HG02981 (cell line): ENCODE measurements at regions not wholly inside any gene's neighbourhood (a gene's known extent, or its start where the extent isn't known, plus 50 kb on each side); places are given as distances from the start of the nearest gene placed in this dataset.
"Not testable (repeated sequence)": the region's sequence is repeated elsewhere in the genome, so short reads cannot be mapped to it uniquely, and the experiment has no call there.

Experiments
- ATAC-seq: cut with Tn5 transposase; IDR thresholded peaks from one replicate; pipeline ENCODE4 v1.9.1; 2021; ENCODE audit warnings: mild to moderate bottlenecking, moderate library complexity; ENCODE audit not compliant: unreplicated experiment

GRCh38 chr1:213751064-213751397 is 236.7 kb upstream of the PROX1 start:
- no peak for ATAC-seq

- no peak for ATAC-seq
Measured at GRCh38 chr1:213759359-213760181, 228.2 kb upstream of the PROX1 start.

GRCh38 chr1:213761845-213762407 is 225.8 kb upstream of the PROX1 start:
- no peak for ATAC-seq

- ATAC-seq, result no peak
Measured at GRCh38 chr1:213767683-213768082, 220.1 kb upstream of the PROX1 start.

DNA sequence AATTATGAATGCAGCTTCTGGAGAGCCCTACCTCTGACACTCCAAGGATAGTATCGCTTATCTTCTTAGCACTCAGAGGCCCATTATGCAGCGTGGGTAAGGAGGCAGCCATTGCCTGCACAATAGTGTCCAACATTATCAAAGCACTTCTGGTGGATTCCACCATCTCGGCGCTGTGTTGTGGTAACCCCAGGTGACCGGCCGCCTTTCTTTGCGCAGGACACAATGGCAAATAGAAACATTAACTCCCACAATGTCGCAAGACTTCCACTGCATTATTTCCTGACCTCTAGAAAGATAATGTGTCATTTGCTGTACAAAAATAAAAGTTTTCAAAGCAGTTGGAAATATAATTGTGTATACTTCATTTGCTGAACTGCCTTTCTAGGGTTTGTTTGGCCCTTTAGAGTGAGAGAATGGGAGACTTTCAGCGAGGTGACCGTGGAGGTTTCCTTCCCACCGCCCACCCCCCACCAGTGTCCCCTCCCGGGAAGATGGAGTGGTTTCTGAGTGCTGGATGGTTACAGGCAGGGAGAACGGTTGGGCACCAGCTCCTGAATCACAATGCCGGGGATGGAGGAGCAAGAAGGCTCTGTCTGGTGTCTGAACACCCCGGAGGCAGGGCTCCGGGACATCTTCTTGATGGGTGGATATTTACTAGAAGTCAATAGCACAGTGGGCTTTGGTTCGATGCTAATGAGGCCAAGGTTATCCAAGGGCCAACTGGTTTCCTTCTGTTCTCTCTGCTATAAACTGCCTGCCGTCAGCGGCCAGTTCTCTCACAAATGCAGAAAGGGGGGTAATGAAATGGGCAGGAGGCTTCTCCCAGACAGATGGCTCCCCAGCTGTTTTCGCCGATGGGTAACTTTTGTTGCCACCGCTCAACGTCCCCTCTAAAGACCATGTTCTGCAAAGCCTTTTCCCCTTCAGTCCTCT is 215.4 kb upstream of the PROX1 start:
- ATAC-seq, result no peak

DNA sequence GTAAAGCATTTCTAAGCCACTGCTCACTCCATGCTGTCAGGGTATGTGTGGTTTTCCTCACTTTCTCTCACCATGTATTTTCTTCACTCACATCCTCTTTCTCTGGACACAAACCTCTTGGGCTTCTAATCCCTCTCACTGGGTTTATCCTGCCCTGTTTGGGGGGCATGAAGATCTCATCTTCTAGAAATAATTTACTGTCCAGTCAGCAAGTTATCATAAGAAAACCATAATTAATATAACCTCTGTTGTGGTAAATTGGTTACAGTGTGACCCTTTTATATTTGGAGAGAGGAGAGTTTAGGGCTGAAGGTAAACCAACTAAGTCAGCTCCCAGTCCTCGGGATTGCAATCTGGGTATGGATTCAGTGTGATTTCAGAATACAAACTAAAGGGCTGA is 213.8 kb upstream of the PROX1 start:
- ATAC-seq, result no peak

- no peak for ATAC-seq
Measured at GRCh38 chr1:213776969-213777368, 210.8 kb upstream of the PROX1 start.

- ATAC-seq, result no peak
Measured at GRCh38 chr1:213779228-213779627, 208.5 kb upstream of the PROX1 start.

DNA sequence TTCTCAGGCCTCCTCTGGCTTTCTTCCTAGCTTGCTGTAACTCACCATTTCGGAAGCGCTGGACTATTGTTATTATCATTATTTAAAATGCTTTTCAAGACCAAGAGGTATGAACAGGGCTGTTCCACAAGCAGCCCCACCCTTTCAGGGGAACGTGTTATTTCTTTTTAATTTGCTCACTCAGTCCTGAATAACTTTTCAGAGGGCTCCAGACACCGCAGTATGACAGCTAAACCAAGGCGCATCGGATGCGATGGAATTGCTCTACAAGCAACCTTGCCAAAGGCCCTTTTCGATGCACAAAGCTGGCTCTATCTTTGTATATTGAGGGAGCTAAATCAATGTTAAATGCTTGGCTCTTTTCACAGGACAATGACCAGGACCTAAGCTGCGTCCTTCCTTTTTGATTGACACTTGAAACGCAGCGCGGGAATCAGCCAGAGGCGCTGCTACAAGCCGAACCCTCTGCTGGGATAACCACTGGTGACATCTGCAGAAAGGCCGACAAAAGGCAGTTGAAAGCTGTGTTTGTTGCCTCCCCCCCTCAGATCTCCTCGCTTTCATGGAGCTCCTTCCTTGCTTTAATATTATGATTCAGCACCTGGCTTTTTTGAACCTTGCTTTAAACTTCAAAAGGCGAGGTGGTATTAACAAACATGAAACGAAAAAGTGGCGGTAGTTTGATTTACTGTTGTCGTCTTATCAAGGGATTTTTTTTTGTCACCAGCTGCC is 204.7 kb upstream of the PROX1 start:
- no peak for ATAC-seq

DNA sequence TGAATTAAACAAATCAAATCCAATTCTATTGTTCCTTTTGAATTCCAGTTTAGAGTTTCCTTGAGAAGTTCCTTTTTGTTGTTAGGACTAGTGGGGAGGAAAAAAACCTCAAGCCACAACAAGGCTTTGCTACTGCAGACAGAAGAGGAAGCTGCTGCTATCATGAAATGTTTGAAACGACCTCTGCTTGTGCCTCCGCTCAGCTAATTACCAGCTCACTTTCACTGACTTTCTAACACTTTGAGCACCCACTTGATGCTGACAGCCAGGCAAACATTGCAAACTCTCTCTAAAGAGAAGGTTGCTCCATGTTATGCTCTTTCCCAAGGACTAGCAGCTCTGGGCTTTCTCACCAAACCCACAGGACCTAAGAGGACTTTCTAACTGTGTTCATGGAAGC is 203.9 kb upstream of the PROX1 start:
- ATAC-seq, result no peak

GRCh38 chr1:213786683-213787082 is 201.1 kb upstream of the PROX1 start:
- no peak for ATAC-seq

- ATAC-seq, result no peak
Measured at GRCh38 chr1:213790565-213790964, 197.2 kb upstream of the PROX1 start.

DNA sequence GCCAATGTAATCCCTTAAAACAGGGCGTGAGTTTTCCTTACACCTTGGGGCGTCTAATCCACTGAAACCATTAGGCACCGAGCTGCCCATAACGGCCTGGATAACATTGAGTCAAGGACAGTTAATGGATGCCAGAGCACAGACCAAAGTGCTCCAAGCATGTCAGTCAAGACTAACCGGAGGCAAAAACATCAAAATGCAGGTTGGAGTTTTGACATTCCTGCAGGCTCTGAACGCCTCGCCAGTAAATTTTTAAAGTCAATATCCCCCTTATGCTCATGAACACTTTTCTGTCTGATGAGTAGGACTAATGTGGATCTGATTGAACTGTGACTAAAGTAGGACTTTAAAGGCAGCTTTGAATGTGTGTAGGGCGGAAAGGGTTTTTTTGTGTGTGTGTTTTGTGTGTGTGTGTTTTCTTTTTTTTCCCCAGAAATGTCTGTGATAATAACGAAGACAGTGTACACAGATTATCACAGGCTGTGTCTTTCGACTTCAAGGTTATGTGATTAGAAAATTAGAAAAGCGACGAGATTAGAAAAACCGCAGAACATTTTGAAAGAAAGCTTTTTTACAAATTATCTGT is 194.2 kb upstream of the PROX1 start:
- no peak for ATAC-seq

- no peak for ATAC-seq
Measured at GRCh38 chr1:213796525-213796924, 191.2 kb upstream of the PROX1 start.

- not testable (repeated sequence) for ATAC-seq
Measured at GRCh38 chr1:213808288-213808687, 179.5 kb upstream of the PROX1 start.

DNA sequence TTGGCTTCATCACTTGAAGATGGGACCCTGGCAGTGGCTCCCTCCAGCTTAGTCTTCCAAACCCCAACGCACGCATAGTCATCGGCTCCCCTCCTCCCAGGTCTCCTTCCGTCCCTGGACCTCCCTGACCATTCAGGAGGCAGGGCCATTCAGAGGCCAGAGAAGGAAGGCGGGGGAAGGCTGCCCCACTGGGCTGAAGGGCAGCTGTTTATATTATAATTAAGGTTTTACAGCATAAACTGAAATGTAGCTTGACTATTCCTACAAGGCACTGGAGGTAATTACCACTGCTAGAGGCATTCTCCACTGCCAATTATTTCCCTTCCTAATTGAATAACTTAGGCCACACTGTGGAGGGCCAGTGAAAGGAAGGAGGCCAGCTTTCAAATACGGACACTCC is 170.6 kb upstream of the PROX1 start:
- ATAC-seq, result no peak

DNA sequence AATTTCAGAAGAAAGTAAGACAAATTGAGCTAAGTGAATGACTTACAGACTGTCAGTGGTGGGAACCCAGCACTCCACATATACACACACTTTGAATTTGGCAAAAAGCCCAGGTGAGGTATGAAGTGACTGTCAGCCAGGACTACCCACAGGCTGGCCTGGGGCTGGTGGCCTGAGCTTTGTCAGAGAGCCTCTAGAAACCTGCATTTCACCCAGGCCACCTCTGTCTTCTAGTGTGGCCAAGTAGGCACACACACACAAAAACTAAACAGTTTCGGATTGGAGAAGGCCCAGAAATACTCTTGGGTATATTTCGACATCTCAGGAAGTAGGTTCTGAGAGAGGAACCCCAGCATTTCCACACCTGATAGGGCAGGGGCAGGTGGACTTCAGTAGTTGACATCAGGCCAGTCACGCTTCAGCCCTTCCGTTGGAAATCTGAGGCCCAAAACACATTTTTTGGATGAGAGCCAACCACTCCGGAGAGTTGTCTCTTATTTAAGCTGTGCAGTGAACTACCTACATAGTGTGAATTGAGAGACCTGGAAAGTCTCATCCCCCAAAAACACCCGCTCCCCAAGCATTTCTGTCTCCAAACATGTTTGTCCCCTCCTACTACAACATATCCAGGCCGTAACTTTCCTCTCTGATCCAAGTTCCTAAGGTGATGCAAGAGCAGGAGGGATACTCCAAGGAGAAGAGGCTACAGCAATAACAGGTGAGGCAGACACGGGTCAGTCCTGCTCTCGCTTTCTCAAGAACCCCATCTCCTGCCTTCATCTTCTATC is 167.2 kb upstream of the PROX1 start:
- no peak for ATAC-seq

- ATAC-seq, result no peak
Measured at GRCh38 chr1:213821175-213821942, 166.4 kb upstream of the PROX1 start.

DNA sequence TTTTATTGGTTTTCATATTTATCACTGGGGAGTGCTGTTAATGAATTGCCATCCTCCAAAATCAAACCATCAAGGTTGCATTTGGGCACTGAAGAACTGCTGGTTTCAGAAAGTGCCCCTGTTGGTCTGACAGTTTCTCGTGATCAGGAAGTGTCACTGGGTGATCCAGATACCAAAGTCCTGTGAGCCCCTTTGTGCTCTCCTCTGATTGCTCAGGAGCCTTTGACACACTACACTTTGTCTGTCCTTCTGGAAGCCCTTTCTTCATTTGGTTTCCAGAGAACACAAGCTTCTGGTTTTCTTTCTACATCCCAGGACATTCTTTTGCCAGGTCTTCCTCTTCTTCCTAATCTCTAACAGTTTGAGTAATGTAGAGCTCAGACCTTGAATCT is 165.8 kb upstream of the PROX1 start:
- ATAC-seq, result no peak
